ENCODE measurements at regions not wholly inside any gene's neighbourhood (a gene's known extent, or its start where the extent isn't known, plus 50 kb on each side); places are given as distances from the start of the nearest gene placed in this dataset.

DNA sequence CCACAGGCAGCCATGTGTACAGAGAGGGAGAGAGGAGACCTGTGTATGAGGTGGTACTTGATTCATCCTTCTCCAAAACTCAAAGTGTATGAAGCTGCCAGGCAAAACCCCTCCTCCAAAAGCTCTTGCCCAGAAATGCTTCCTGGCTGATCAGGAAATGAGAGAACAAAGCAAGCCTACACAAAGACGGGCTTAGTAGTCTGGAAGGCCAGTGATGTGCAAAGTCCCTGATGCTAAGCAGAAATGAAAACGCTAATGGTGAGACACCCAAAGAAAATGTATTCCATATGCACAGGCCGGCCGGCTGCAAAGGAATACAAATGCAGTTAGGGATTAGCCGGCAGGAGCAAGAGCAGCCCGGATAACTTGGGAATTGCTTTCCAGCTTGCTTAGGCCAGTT, 234.9 kb upstream of the CADM1 start:
- H3K9ac ChIP-seq (ENCODE audit: low read depth in 1 of 2, low read length in 2 of 2), result no peak overlapping the region
- no peaks in the 10 kb centered on the region for H3K9me3 ChIP-seq (ENCODE audit: control insufficient read depth in 4 of 4, low read length in 3 of 4)
- H3K4me1 ChIP-seq (ENCODE audit: control insufficient read depth in 4 of 4, insufficient read depth in 4 of 4, low read length in 3 of 4), result no peaks in the 10 kb centered on the region
- TF ChIP-seq, protein P1, sequence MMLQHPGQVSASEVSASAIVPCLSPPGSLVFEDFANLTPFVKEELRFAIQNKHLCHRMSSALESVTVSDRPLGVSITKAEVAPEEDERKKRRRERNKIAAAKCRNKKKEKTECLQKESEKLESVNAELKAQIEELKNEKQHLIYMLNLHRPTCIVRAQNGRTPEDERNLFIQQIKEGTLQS (IDR thresholded peaks at IDR 0.05), result no peak
- TF ChIP-seq, protein P2, sequence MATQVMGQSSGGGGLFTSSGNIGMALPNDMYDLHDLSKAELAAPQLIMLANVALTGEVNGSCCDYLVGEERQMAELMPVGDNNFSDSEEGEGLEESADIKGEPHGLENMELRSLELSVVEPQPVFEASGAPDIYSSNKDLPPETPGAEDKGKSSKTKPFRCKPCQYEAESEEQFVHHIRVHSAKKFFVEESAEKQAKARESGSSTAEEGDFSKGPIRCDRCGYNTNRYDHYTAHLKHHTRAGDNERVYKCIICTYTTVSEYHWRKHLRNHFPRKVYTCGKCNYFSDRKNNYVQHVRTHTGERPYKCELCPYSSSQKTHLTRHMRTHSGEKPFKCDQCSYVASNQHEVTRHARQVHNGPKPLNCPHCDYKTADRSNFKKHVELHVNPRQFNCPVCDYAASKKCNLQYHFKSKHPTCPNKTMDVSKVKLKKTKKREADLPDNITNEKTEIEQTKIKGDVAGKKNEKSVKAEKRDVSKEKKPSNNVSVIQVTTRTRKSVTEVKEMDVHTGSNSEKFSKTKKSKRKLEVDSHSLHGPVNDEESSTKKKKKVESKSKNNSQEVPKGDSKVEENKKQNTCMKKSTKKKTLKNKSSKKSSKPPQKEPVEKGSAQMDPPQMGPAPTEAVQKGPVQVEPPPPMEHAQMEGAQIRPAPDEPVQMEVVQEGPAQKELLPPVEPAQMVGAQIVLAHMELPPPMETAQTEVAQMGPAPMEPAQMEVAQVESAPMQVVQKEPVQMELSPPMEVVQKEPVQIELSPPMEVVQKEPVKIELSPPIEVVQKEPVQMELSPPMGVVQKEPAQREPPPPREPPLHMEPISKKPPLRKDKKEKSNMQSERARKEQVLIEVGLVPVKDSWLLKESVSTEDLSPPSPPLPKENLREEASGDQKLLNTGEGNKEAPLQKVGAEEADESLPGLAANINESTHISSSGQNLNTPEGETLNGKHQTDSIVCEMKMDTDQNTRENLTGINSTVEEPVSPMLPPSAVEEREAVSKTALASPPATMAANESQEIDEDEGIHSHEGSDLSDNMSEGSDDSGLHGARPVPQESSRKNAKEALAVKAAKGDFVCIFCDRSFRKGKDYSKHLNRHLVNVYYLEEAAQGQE (IDR thresholded peaks at IDR 0.05), result no peak
- TF ChIP-seq NR2F2 (IDR thresholded peaks at IDR 0.05), result no peak
- H3K4me3 ChIP-seq (ENCODE audit: low read depth in 1 of 3, low read length in 3 of 3), result no peak overlapping the region
- DNase-seq (ENCODE audit: low spot score), result no peak
- H3K27me3 ChIP-seq (ENCODE audit: control insufficient read depth in 4 of 4, insufficient read depth in 4 of 4, low read length in 3 of 4), result peaks cover 0 to 5% (median 0%) of the 10 kb centered on the region in 4 donors
- 78% methylated on average over 6 of the region's 6 CpGs for WGBS
- no peak overlapping the region for H3K27ac ChIP-seq (ENCODE audit: low read depth in 1 of 2, low read length in 2 of 2)
- no peaks in the 10 kb centered on the region for H3K36me3 ChIP-seq (ENCODE audit: control insufficient read depth in 4 of 4, insufficient read depth in 3 of 4, low read depth in 1 of 4, low read length in 3 of 4)

GRCh38 chr11:115737875-115738274, 233.7 kb upstream of the CADM1 start:
- WGBS, result 85% methylated on average over 1 of the region's 1 CpG
- no peaks in the 10 kb centered on the region for H3K36me3 ChIP-seq (ENCODE audit: control insufficient read depth in 4 of 4, insufficient read depth in 3 of 4, low read depth in 1 of 4, low read length in 3 of 4)
- no peak for DNase-seq (ENCODE audit: low spot score)
- TF ChIP-seq HNF4A (conservative IDR thresholded peaks at IDR 0.05), result no peak
- TF ChIP-seq, protein P1 (IDR thresholded peaks at IDR 0.05), result no peak
- TF ChIP-seq, protein P2 (IDR thresholded peaks at IDR 0.05), result no peak
- TF ChIP-seq CTCF (IDR thresholded peaks at IDR 0.05; ENCODE audit: low read depth, low read length, missing input control), result no peak
- TF ChIP-seq ZBTB33 (IDR thresholded peaks at IDR 0.05), result no peak
- TF ChIP-seq FOXA2 (IDR thresholded peaks at IDR 0.05), result no peak
- TF ChIP-seq, protein P3, sequence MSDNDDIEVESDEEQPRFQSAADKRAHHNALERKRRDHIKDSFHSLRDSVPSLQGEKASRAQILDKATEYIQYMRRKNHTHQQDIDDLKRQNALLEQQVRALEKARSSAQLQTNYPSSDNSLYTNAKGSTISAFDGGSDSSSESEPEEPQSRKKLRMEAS (IDR thresholded peaks at IDR 0.05), result no peak
- TF ChIP-seq NR2F2 (IDR thresholded peaks at IDR 0.05), result no peak
- TF ChIP-seq YY1 (IDR thresholded peaks at IDR 0.05), result no peak
- no peak for TF ChIP-seq EGR1 (IDR thresholded peaks at IDR 0.05; ENCODE audit: low read depth in 2 of 2)
- no peak for TF ChIP-seq SP1 (IDR thresholded peaks at IDR 0.05)
- no peak for TF ChIP-seq RXRA (IDR thresholded peaks at IDR 0.05)
- no peak for TF ChIP-seq HNF4G (IDR thresholded peaks at IDR 0.05)
- H3K4me1 ChIP-seq (ENCODE audit: control insufficient read depth in 4 of 4, insufficient read depth in 4 of 4, low read length in 3 of 4), result no peaks in the 10 kb centered on the region
- H3K27me3 ChIP-seq (ENCODE audit: control insufficient read depth in 4 of 4, insufficient read depth in 4 of 4, low read length in 3 of 4), result peaks cover 0 to 5% (median 0%) of the 10 kb centered on the region in 4 donors
- no peak overlapping the region for H3K4me3 ChIP-seq (ENCODE audit: low read depth in 1 of 3, low read length in 3 of 3)
- no peak overlapping the region for H3K9ac ChIP-seq (ENCODE audit: low read depth in 1 of 2, low read length in 2 of 2)
- no peak overlapping the region for H3K27ac ChIP-seq (ENCODE audit: low read depth in 1 of 2, low read length in 2 of 2)
- no peaks in the 10 kb centered on the region for H3K9me3 ChIP-seq (ENCODE audit: control insufficient read depth in 4 of 4, low read length in 3 of 4)
